DOHH2 (cell line): ENCODE measurements at regions not wholly inside any gene's neighbourhood (a gene's known extent, or its start where the extent isn't known, plus 50 kb on each side); places are given as distances from the start of the nearest gene placed in this dataset.
"Not testable (repeated sequence)": the region's sequence is repeated elsewhere in the genome, so short reads cannot be mapped to it uniquely, and the experiment has no call there.

ENCODE experiments used
- CTCF ChIP-seq: fragments of 200-600 bp; sonication (generic); IDR thresholded peaks from one replicate; pipeline ENCODE4 v1.5.1; 2014; ENCODE audit warnings: antibody characterized with exemption, mild to moderate bottlenecking, low read depth, low read length; ENCODE audit not compliant: poor library complexity, severe bottlenecking
- EZH2phosphoT487 ChIP-seq: fragments of 200-600 bp; sonication (generic); IDR thresholded peaks from 2 replicates; pipeline ENCODE4 v1.6.1; 2017; ENCODE audit warnings: borderline replicate concordance, mild to moderate bottlenecking, antibody characterized with exemption, low read length, moderate library complexity, mixed read lengths

DNA sequence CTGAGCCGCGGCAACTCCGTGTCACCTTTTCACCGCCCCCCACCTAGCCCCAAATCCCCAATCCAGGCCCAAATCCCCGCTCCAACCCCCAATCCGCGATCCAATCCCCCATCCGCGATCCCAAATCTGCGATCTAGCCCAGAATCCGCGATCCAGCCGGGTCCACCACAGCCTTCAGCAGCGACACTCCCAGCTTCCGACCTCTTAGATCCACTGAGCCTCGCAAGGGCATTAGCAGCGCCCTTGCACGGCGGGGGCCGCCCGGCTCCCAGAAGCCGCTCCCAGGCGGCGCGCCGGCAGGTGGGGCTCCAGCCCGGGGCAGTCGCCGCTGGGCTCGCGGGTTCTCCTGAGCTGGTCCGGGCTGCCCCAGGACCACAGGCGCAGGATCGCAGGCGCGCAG is 116.1 kb upstream of the TPTE start:
- TF ChIP-seq CTCF, EZH2phosphoT487: not testable (repeated sequence)
